Fibroblast of mammary gland (primary cell): ENCODE measurements at regions not wholly inside any gene's neighbourhood (a gene's known extent, or its start where the extent isn't known, plus 50 kb on each side); places are given as distances from the start of the nearest gene placed in this dataset.

Experiments used
- DNase-seq: peaks from one replicate; pipeline ENCODE4 v3.0.0-alpha.2; 2010; ENCODE audit warnings: low read depth
- H3K4me3 ChIP-seq: 2 replicates; pipeline ENCODE4 v1.5.1; 2011; ENCODE audit warnings: low read depth, mild to moderate bottlenecking, low read length, moderate library complexity; ENCODE audit not compliant: control insufficient read depth
- CTCF ChIP-seq: conservative IDR thresholded peaks from 2 replicates; pipeline ENCODE4 v1.5.1; 2011; ENCODE audit warnings: low read depth, low read length, inconsistent platforms; ENCODE audit not compliant: control insufficient read depth, insufficient read depth

DNA sequence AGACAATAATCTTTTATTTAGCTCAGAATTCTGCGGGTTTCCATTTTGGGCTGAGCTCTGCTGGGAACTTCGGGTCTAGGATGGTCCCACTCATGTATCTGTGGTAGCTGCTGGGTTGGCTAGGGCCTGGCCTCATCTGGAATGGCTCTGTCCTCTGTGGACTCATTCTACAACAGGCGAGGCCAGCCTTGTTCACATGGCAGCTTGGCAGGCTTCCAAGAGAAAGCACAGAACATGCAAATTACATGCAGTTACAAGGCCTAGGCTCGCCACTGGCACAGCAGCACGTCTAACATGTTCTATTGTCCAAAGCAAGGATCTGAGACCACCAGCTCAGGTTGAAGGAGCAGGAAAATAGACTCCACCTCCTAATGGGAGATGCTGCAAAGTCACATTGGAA, 431.4 kb downstream of the PDCD6IP start:
- no peak for DNase-seq
- TF ChIP-seq CTCF, result no peak
- no peak overlapping the region for H3K4me3 ChIP-seq

- TF ChIP-seq CTCF, result no peak
- H3K4me3 ChIP-seq, result no peak overlapping the region
- DNase-seq, result no peak
These were observed 436.7 kb downstream of the PDCD6IP start for GRCh38 chr3:34235096-34235495.

DNA sequence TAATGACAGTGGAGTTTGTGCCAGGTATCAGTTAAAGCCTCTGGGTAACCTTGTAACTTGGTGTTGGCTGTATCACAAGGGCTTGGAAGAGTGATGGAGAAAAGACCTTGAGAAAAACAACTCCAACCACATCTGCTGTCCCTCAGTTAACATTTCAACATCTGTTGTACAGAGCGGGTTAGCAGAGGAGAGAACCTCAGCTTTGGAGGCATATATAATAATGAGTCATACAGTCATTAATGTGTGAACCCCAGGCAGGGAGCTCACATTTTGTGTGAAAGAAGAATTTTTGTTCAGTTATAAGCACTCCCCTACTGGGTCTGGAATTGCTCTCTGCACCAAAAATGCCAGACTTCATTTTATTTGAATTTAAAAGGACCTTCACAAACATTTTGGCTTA, 439.5 kb downstream of the PDCD6IP start:
- peak; percentile 11 for DNase-seq
- TF ChIP-seq CTCF, result no peak

DNA sequence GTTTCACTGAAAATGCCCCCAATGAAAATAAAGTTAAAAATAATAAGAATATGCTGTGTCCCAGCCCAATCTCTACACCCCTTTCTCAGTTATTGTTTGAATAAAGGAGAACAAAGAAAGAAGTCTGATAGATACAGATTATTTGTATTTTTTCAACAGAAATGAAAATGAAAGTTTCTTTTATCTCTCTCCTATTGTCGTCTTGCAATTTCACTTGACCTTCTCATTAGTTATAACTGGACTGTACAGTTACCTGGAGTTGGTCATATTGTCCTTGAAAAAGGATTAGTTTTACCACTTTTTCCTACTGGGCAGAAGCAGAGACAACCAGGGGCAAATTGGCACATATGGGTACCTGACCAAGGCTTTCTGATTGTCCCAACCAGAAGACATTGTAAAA, 440.0 kb downstream of the PDCD6IP start:
- no peak for TF ChIP-seq CTCF
- no peak for DNase-seq
- no peak overlapping the region for H3K4me3 ChIP-seq

More for the DNA sequence above, 439.5 kb downstream of the PDCD6IP start:
- no peak overlapping the region for H3K4me3 ChIP-seq

- DNase-seq, result no peak
- TF ChIP-seq CTCF, result no peak
- no peak overlapping the region for H3K4me3 ChIP-seq
These were observed 440.9 kb downstream of the PDCD6IP start for GRCh38 chr3:34239287-34239686.

DNA sequence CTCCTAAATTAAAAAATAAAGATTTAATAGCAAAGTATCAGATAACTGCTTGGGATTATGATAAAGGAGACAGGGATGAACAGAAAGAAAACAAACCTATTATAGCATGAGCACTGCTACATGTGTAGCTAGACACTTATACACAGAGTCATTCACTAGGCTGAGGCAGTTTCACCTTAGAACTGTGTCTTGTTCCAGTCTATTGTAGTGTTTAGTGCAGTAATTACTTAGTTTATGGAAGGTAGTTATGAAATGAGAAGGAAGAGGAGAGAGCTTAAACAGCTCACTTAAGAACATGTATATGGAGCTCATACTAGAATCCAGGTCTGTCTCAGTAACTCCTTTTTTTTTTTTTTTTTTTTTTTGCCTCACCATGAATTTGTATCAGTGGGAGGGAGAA, 441.4 kb downstream of the PDCD6IP start:
- no peak overlapping the region for H3K4me3 ChIP-seq
- no peak for DNase-seq
- TF ChIP-seq CTCF, result no peak

DNA sequence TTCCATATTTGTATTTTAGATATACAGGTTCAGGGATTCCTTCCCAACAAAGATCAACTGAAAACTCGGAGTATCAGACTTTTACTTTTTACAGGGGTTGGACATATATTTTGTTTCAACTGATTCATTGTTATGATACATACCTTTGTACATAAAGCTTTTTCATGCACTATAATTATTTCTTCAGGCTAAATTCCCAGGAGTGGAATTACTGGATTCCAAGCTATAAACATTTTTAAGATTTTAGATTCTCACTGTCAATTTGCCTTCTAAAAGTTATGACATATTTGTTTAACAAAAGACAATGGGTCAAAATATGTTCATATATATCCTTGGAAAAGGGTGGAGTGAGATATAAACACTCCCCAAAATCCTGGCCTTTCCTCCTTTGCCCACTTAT, 449.0 kb downstream of the PDCD6IP start:
- no peak for DNase-seq
- TF ChIP-seq CTCF, result no peak
- no peak overlapping the region for H3K4me3 ChIP-seq
